IMR-90 (cell line): ENCODE measurements at regions not wholly inside any gene's neighbourhood (a gene's known extent, or its start where the extent isn't known, plus 50 kb on each side); places are given as distances from the start of the nearest gene placed in this dataset.

Experiments used
- SMC3 ChIP-seq: fragments of 150-350 bp; IDR thresholded peaks from 2 replicates; pipeline ENCODE4 v1.6.1; 2016; ENCODE audit warnings: low read depth, mild to moderate bottlenecking, antibody characterized with exemption, low read length, moderate library complexity

GRCh38 chr9:35555246-35555701, 49.8 kb upstream of the TESK1 start (continued):
- TF ChIP-seq SMC3 = no peak
